Aorta (tissue), 5 donors: ENCODE measurements at regions not wholly inside any gene's neighbourhood (a gene's known extent, or its start where the extent isn't known, plus 50 kb on each side); places are given as distances from the start of the nearest gene placed in this dataset.

Source experiments
- ATAC-seq: fragments of 200-7000 bp; cut with Tn5 transposase; one replicate; pipeline ENCODE4 v1.9.1; 2022; ENCODE audit warnings: moderate library complexity; ENCODE audit not compliant: low FRiP score
- DNase-seq, 2 donors: peaks; one replicate each; pipeline ENCODE4 v3.0.0-alpha.2; 2020
- H3K27ac ChIP-seq, 2 donors: one replicate each; pipeline ENCODE4 v1.5.1; 2013; ENCODE audit warnings: low read length in 2 of 2, mild to moderate bottlenecking in 2 of 2, moderate library complexity in 2 of 2, control low read depth in 1 of 2, inconsistent platforms in 1 of 2, low read depth in 1 of 2
- H3K27me3 ChIP-seq, 2 donors: one replicate each; pipeline ENCODE4 v1.6.1; 2013; ENCODE audit warnings: control low read depth in 1 of 2, low read length in 1 of 2, mild to moderate bottlenecking in 1 of 2, moderate library complexity in 1 of 2; ENCODE audit not compliant: insufficient read depth in 2 of 2, control insufficient read depth in 1 of 2
- H3K36me3 ChIP-seq, 2 donors: one replicate each; pipeline ENCODE4 v1.6.1; 2013; ENCODE audit warnings: control low read depth in 1 of 2, low read length in 1 of 2, mild to moderate bottlenecking in 1 of 2; ENCODE audit not compliant: insufficient read depth in 2 of 2, control insufficient read depth in 1 of 2
- H3K4me1 ChIP-seq, 2 donors: one replicate each; pipeline ENCODE4 v1.6.1; 2013; ENCODE audit warnings: low read length in 2 of 2, control low read depth in 1 of 2, mild to moderate bottlenecking in 1 of 2, moderate library complexity in 1 of 2; ENCODE audit not compliant: insufficient read depth in 2 of 2, control insufficient read depth in 1 of 2
- H3K4me3 ChIP-seq, 2 donors: one replicate each; pipeline ENCODE4 v1.5.1; 2013; ENCODE audit warnings: low read length in 2 of 2, control low read depth in 1 of 2, mild to moderate bottlenecking in 1 of 2
- H3K9me3 ChIP-seq: one replicate; pipeline ENCODE4 v1.6.1; 2013; ENCODE audit warnings: mild to moderate bottlenecking, low read length; ENCODE audit not compliant: control insufficient read depth
- WGBS, 2 donors: extraction: QIAGEN DNeasy Blood & Tissue Kit; methylation state at CpG; one replicate each; pipeline ENCODE4 v1.1.7; 2013; 5-methylcytosine and 5-hydroxymethylcytosine counted together
- intact Hi-C, 2 donors: fragments of 100-400 bp; cut with DNase I; formaldehyde crosslinking; loops; one replicate each; pipeline versions ENCODE4 v1.14.2 to v1.15.0; 2022
- donor health status: healthy with polysubstance abuse.
- donor health status: Bipolar disorder and iron deficiency.
- donor health status: DM: no; HTN: no; CAD: no.
- donor health status: DM: no; HTN: no; CAD: no.
- donor health status: DM: yes; HTN: yes; CAD: no.

- no peaks in the 10 kb centered on the region for H3K36me3 ChIP-seq
- H3K4me3 ChIP-seq, result no peak overlapping the region
- DNase-seq (no peak), ATAC-seq (no peak)
- H3K27ac ChIP-seq, result no peak overlapping the region
- intact Hi-C loops, result no loop called here
- WGBS, 2 donors, result 28 to 44% methylated on average over 8 of the region's 8 CpGs
- H3K27me3 ChIP-seq, result no peaks in the 10 kb centered on the region
- no peaks in the 10 kb centered on the region for H3K9me3 ChIP-seq
- H3K4me1 ChIP-seq, result no peaks in the 10 kb centered on the region
Observed at GRCh38 chr17:5711344-5711743, 127.0 kb upstream of the NLRP1 start.

GRCh38 chr17:5714993-5715392 lies 130.7 kb upstream of the NLRP1 start:
- no peaks in the 10 kb centered on the region for H3K36me3 ChIP-seq
- no peaks in the 10 kb centered on the region for H3K27me3 ChIP-seq
- whole genome bisulfite sequencing, 2 donors, result 94 to 95% methylated on average over 9 of the region's 9 CpGs
- peaks cover 2% of the 10 kb centered on the region for H3K9me3 ChIP-seq
- no peak overlapping the region for H3K27ac ChIP-seq
- no peaks in the 10 kb centered on the region for H3K4me1 ChIP-seq
- intact Hi-C loops, result no loop called here
- ATAC-seq (no peak), DNase-seq (no peak)
- no peak overlapping the region for H3K4me3 ChIP-seq

DNA sequence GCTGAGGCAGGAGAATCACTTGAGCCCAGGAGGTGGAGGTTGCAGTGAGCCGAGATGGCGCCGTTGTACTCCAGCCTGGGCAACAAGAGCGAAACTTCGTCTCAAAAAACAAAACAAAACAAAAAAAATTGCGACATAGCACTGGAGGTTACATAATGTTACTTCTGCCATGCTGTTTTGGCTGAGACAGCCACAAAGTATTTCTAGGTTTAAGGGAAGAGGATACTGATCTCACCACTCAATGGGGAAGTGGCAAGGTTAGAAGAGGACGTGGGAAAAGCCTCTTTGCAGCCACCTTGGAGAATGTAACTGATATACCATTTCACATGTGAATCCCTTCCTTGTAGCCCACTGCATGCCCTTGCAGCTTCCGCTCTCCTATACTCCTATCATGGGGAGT lies 131.2 kb upstream of the NLRP1 start:
- Histone ChIP-seq H3K4me1 (no peaks in the 10 kb centered on the region), H3K27ac (no peak overlapping the region), H3K9me3 (peaks cover 2% of the 10 kb centered on the region), H3K4me3 (no peak overlapping the region), H3K27me3 (no peaks in the 10 kb centered on the region), H3K36me3 (no peaks in the 10 kb centered on the region)
- 80 to 86% methylated on average over 8 of the region's 8 CpGs for WGBS, 2 donors
- DNase-seq (no peak), ATAC-seq (peak; percentile 59)
- intact Hi-C loops, result no loop called here

DNA sequence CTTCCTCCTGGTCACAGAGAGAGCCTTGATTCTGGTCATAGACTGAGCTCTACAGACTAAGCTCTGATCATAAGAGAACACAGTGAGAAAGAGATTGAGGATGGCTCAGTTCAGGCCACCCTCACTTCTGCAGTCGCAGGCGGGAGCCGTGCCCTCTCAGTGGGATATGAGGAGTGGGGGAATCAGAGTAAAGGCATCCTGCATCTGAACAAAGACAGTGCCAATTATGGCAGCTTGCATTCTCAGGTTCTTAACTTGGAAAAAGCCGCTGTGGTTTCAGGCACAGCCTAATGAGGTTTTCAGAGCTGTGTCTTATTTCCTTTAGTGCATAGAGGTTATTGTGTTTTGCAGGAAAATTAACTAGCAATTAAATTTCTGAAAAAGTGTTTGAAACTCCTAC lies 134.4 kb upstream of the NLRP1 start:
- WGBS, 2 donors, result 73 to 74% methylated on average over 4 of the region's 4 CpGs
- Histone ChIP-seq H3K27me3 (no peaks in the 10 kb centered on the region), H3K4me3 (no peak overlapping the region), H3K27ac (no peak overlapping the region), H3K9me3 (peaks cover 5% of the 10 kb centered on the region), H3K4me1 (no peaks in the 10 kb centered on the region), H3K36me3 (no peaks in the 10 kb centered on the region)
- DNase-seq, result no peak
- no peak for ATAC-seq
- intact Hi-C loops, result no loop called here

GRCh38 chr17:5719976-5720375 lies 135.7 kb upstream of the NLRP1 start:
- intact Hi-C loops, result no loop called here
- no peak overlapping the region for H3K27ac ChIP-seq
- H3K4me3 ChIP-seq, result no peak overlapping the region
- H3K27me3 ChIP-seq, result no peaks in the 10 kb centered on the region
- 87 to 89% methylated on average over 4 of the region's 4 CpGs for WGBS, 2 donors
- H3K9me3 ChIP-seq, result peaks cover 5% of the 10 kb centered on the region
- ATAC-seq, result no peak
- no peak for DNase-seq
- H3K36me3 ChIP-seq, result no peaks in the 10 kb centered on the region
- H3K4me1 ChIP-seq, result no peaks in the 10 kb centered on the region

DNA sequence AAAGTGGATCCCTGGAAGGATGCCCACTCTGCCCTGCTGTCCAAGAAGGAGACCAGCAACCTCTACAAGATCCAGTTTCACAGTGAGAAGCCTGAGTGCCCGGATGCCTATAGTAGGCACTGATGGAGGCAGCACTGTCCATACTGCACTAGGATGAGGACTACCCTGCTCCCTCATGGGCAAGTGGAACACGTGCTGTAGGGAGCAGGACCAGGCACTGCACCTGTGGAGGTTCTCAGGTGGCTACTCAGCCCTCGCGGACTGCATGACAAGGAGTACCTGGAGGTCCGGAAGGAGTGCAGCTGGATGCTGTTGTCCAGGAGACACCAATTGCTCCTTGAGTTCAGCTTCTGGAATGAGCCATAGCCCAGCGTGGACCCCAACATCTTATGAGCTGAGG lies 146.1 kb upstream of the NLRP1 start:
- DNase-seq (no peak), ATAC-seq (no peak)
- Histone ChIP-seq H3K9me3 (peaks cover 2% of the 10 kb centered on the region), H3K4me3 (no peak overlapping the region), H3K36me3 (no peaks in the 10 kb centered on the region), H3K27me3 (no peaks in the 10 kb centered on the region), H3K4me1 (no peaks in the 10 kb centered on the region), H3K27ac (no peak overlapping the region)
- intact Hi-C loops, result no loop called here
- 78 to 85% methylated on average over 6 of the region's 6 CpGs for WGBS, 2 donors

DNA sequence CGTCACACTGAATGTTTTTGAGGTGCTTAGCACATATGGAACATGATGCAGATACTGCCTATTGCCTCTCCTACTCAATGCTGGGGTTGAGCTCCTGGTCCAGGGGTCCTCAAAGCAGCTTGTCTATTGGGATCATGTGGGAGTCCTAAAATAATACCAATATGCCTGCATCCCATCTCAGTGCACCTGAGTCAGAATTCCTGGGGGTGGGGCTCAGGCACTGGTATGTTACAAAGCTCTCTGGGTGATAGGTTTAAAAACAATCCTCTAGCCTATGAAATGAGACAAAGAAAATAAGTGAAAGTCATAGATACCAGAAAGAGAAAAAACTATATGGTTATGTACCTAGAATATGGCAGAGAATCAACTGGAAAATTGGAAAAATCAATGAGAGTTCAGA lies 156.6 kb upstream of the NLRP1 start:
- 16 to 29% methylated on average over 1 of the region's 1 CpG for WGBS, 2 donors
- H3K4me1 ChIP-seq, result no peaks in the 10 kb centered on the region
- no peak overlapping the region for H3K4me3 ChIP-seq
- H3K27me3 ChIP-seq, result no peaks in the 10 kb centered on the region
- no peaks in the 10 kb centered on the region for H3K9me3 ChIP-seq
- no peak overlapping the region for H3K27ac ChIP-seq
- no peak for DNase-seq
- intact Hi-C loops, result no loop called here
- ATAC-seq, result no peak
- no peaks in the 10 kb centered on the region for H3K36me3 ChIP-seq

DNA sequence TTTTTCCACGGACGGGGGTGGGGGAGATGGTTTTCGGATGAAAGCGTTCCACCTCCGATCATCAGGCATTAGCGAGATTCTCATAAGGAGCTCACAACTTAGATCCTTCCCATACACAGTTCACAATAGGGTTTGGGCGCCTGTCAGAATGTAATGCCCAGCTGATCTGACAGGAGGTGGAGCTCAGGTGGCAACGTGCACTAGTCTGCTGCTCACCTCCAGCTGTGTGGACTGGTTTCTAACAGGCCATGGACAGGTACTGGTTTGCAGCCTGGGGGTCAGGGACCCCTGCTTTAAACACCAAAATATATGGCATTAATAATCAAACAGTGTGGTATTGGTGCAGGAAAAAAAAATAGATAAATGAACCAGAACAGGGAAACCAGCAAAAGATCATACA lies 157.5 kb upstream of the NLRP1 start:
- no peaks in the 10 kb centered on the region for H3K9me3 ChIP-seq
- ATAC-seq (no peak), DNase-seq (no peak)
- no peaks in the 10 kb centered on the region for H3K4me1 ChIP-seq
- H3K4me3 ChIP-seq, result no peak overlapping the region
- no peaks in the 10 kb centered on the region for H3K36me3 ChIP-seq
- WGBS, 2 donors, result 86 to 87% methylated on average over 8 of the region's 8 CpGs
- no peak overlapping the region for H3K27ac ChIP-seq
- no peaks in the 10 kb centered on the region for H3K27me3 ChIP-seq
- intact Hi-C loops, result no loop called here

- no peak overlapping the region for H3K27ac ChIP-seq
- no peaks in the 10 kb centered on the region for H3K4me1 ChIP-seq
- H3K36me3 ChIP-seq, result no peaks in the 10 kb centered on the region
- H3K27me3 ChIP-seq, result no peaks in the 10 kb centered on the region
- DNase-seq (no peak), ATAC-seq (no peak)
- 29 to 46% methylated on average over 4 of the region's 4 CpGs for WGBS, 2 donors
- no peaks in the 10 kb centered on the region for H3K9me3 ChIP-seq
- intact Hi-C loops, result no loop called here
- H3K4me3 ChIP-seq, result no peak overlapping the region
Observed at GRCh38 chr17:5745111-5745813, 161.0 kb upstream of the NLRP1 start.
